Glutamatergic neuron (in vitro differentiated cells): ENCODE measurements at regions not wholly inside any gene's neighbourhood (a gene's known extent, or its start where the extent isn't known, plus 50 kb on each side); places are given as distances from the start of the nearest gene placed in this dataset.

Experiments
- DNase-seq: peaks from one replicate; pipeline ENCODE4 v3.0.0; 2022
- H3K27ac Mint-ChIP-seq: one replicate; pipeline ENCODE4 v1.8.0; 2020; ENCODE audit warnings: mild to moderate bottlenecking, mixed read lengths, inconsistent platforms; ENCODE audit not compliant: unreplicated experiment
- H3K27me3 Mint-ChIP-seq: one replicate; pipeline ENCODE4 v1.8.0; 2020; ENCODE audit warnings: mild to moderate bottlenecking, moderate library complexity, mixed read lengths, inconsistent platforms; ENCODE audit not compliant: unreplicated experiment
- H3K36me3 Mint-ChIP-seq: one replicate; pipeline ENCODE4 v1.8.0; 2020; ENCODE audit warnings: mild to moderate bottlenecking, mixed read lengths, inconsistent platforms; ENCODE audit not compliant: unreplicated experiment
- H3K4me1 Mint-ChIP-seq: one replicate; pipeline ENCODE4 v1.8.0; 2020; ENCODE audit warnings: mild to moderate bottlenecking, low read depth, mixed read lengths, inconsistent platforms; ENCODE audit not compliant: unreplicated experiment
- H3K4me3 Mint-ChIP-seq: one replicate; pipeline ENCODE4 v1.8.0; 2020; ENCODE audit warnings: mild to moderate bottlenecking, mixed read lengths, inconsistent platforms; ENCODE audit not compliant: unreplicated experiment
- H3K9me3 Mint-ChIP-seq: one replicate; pipeline ENCODE4 v1.8.0; 2020; ENCODE audit warnings: mild to moderate bottlenecking, moderate library complexity, mixed read lengths, inconsistent platforms; ENCODE audit not compliant: unreplicated experiment
- TF ChIP-seq, protein P1 (sequence below): fragments of 200-600 bp; sonication (generic); IDR thresholded peaks from one replicate; pipeline ENCODE4 v1.5.0; 2021; ENCODE audit not compliant: partially characterized antibody, unreplicated experiment

DNA sequence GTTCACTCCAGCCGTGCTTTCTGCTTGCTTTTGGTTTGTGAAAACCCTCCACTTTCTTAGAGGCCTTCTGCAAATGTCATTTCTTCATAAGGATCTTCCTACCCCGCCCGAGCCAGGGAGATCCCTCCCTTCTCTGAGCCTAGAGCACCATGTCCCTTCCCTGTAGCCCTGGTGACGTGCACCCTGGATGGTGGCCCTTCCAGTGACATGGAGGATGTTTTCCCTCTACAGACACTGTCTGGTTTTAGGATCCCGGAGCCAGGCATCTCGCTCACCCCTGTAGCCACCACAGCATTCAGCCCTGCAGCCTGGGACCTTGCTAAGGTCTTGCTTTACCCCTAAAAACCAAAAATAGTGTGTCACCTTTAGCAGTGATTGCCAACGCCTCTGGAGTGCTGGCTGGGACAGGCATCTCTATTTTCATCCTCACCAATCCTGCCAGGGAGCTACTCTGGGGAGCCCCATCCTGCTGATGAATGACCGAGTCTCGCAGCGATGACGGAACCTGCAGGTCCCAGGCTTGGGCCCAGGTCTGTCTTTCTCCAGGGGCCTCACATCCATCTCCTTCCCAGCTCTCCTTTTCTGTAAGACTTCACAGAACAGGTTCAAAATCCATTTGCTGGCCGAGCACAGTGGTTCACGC lies 394.1 kb upstream of the TNRC6C start:
- Mint-ChIP-seq H3K4me1 (no peaks in the 10 kb centered on the region), H3K9me3 (peaks cover 5% of the 10 kb centered on the region), H3K27ac (no peak overlapping the region), H3K4me3 (no peak overlapping the region), H3K27me3 (peaks cover 7% of the 10 kb centered on the region), H3K36me3 (peaks cover 11% of the 10 kb centered on the region)
- no peak for DNase-seq
- TF ChIP-seq, protein P1, sequence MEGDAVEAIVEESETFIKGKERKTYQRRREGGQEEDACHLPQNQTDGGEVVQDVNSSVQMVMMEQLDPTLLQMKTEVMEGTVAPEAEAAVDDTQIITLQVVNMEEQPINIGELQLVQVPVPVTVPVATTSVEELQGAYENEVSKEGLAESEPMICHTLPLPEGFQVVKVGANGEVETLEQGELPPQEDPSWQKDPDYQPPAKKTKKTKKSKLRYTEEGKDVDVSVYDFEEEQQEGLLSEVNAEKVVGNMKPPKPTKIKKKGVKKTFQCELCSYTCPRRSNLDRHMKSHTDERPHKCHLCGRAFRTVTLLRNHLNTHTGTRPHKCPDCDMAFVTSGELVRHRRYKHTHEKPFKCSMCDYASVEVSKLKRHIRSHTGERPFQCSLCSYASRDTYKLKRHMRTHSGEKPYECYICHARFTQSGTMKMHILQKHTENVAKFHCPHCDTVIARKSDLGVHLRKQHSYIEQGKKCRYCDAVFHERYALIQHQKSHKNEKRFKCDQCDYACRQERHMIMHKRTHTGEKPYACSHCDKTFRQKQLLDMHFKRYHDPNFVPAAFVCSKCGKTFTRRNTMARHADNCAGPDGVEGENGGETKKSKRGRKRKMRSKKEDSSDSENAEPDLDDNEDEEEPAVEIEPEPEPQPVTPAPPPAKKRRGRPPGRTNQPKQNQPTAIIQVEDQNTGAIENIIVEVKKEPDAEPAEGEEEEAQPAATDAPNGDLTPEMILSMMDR, result no peak

DNA sequence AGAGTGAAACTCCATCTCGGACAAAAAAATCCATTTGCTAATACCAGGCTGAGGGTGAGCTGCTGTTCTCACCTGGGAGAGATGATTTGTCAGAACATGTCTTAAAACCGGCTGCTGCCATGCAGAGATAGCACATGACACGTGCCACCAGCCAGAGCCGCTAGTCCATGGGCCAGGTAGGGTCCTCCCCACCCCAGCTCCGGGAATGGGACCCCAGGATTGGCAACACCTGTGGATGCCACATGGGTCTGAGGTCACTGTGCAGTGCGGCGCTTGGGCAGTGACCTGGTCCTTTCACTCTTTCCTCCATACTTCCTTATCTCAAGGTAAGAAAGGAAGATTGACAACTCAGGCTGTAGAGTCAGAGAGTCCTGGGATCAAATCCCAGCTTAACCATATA lies 393.3 kb upstream of the TNRC6C start:
- TF ChIP-seq, protein P1, result no peak
- peaks cover 7% of the 10 kb centered on the region for H3K27me3 Mint-ChIP-seq
- no peak for DNase-seq
- H3K27ac Mint-ChIP-seq, result no peak overlapping the region
- H3K9me3 Mint-ChIP-seq, result peaks cover 5% of the 10 kb centered on the region
- H3K36me3 Mint-ChIP-seq, result peaks cover 11% of the 10 kb centered on the region
- no peaks in the 10 kb centered on the region for H3K4me1 Mint-ChIP-seq
- no peak overlapping the region for H3K4me3 Mint-ChIP-seq

DNA sequence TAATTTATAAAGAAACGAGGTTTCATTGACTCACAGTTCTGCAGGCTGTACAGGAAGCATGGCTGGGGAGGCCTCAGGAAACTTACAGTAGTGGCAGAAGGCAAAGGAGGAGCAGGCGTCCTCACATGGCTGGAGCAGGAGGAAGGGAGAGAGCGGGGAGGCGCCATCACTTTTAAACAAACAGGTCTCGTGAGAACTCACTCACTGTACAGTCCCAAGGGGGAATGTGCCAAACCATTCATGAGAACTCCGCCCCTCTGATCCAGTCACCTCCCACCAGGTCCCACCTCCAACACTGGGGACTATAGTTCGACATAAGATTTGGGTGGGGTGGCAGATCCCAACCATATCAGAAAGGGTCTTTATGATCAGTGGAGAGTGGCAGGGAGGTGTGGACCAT lies 392.4 kb upstream of the TNRC6C start:
- no peaks in the 10 kb centered on the region for H3K4me1 Mint-ChIP-seq
- H3K27me3 Mint-ChIP-seq, result peaks cover 7% of the 10 kb centered on the region
- peaks cover 11% of the 10 kb centered on the region for H3K36me3 Mint-ChIP-seq
- TF ChIP-seq, protein P1, result no peak
- no peak overlapping the region for H3K4me3 Mint-ChIP-seq
- peaks cover 5% of the 10 kb centered on the region for H3K9me3 Mint-ChIP-seq
- DNase-seq, result no peak
- no peak overlapping the region for H3K27ac Mint-ChIP-seq

DNA sequence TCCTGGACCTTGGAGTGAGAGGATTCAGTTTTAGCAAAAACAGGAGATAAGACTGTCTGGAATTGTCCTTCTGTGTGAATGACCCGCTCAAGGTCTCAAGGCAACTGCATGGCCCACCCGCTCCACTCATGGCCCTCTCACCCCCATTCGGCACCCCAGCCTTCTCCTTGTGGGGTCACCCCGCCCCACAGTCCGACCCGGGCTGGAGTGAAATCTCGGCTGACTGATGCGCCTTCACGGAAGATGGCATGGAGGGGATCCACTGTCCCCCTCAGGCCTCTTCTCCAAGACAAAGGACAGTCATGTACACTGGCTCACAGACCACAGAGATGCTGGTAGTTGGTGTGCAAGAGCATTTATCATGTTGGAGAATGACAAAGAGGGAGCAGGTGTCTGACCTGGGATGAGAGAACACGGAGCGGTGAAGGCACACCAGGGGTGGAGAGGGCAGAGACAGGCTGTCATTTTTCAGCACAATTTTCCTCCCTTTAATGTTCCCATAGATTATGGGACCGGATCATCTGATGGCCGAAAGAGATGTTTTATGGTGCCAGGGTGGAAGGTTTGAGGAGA lies 391.9 kb upstream of the TNRC6C start:
- peaks cover 11% of the 10 kb centered on the region for H3K36me3 Mint-ChIP-seq
- H3K4me3 Mint-ChIP-seq, result no peak overlapping the region
- H3K27me3 Mint-ChIP-seq, result peaks cover 7% of the 10 kb centered on the region
- peaks cover 5% of the 10 kb centered on the region for H3K9me3 Mint-ChIP-seq
- H3K4me1 Mint-ChIP-seq, result peaks cover 3% of the 10 kb centered on the region
- TF ChIP-seq, protein P1, result no peak
- no peak overlapping the region for H3K27ac Mint-ChIP-seq
- no peak for DNase-seq

DNA sequence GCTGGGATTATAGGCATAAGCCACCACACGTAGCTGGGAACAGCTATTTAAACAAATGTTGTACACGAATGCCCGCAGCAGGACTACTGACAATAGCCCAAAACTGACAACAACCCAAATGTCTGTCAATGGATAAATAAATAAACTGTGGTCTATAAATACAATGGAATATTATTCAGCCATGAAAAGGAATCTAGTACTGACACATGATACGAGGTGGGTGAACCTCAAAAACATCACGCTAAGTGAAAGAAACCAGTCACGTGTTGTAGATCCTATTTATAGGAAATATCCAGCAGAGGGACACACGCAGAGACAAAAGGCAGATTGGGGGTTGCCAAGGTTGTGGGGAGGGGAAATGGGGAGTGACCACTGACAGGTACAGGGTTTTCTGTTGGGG lies 390.0 kb upstream of the TNRC6C start:
- Mint-ChIP-seq H3K4me3 (no peak overlapping the region), H3K9me3 (peaks cover 3% of the 10 kb centered on the region), H3K36me3 (peaks cover 5% of the 10 kb centered on the region), H3K27ac (no peak overlapping the region), H3K27me3 (peaks cover 10% of the 10 kb centered on the region), H3K4me1 (peaks cover 7% of the 10 kb centered on the region)
- no peak for DNase-seq
- TF ChIP-seq, protein P1, result no peak
